ENCODE measurements at regions not wholly inside any gene's neighbourhood (a gene's known extent, or its start where the extent isn't known, plus 50 kb on each side); places are given as distances from the start of the nearest gene placed in this dataset.

- Histone ChIP-seq H3K4me2 (no peak overlapping the region), H3K4me1 (no peaks in the 10 kb centered on the region), H3K27ac (no peak overlapping the region), H3K9me3 (no peaks in the 10 kb centered on the region), H3K4me3 (no peak overlapping the region)
- TF ChIP-seq RAD21 (conservative IDR thresholded peaks at IDR 0.05 in 1 of 2, IDR thresholded peaks at IDR 0.05 in 1 of 2) (no peak), CHD4 (IDR thresholded peaks at IDR 0.05; ENCODE audit: borderline replicate concordance) (no peak), FOSB (CRISPR knock-in tag; IDR thresholded peaks at IDR 0.05) (no peak), MYC (IDR thresholded peaks at IDR 0.05; ENCODE audit: borderline replicate concordance, low read length) (no peak), HES2 (IDR thresholded peaks at IDR 0.05) (no peak), ATOH8 (CRISPR knock-in tag; IDR thresholded peaks at IDR 0.05; ENCODE audit: low read depth) (no peak), POLR2A (IDR thresholded peaks at IDR 0.05; ENCODE audit: low read length) (no peak), ZSCAN20 (CRISPR knock-in tag; IDR thresholded peaks at IDR 0.05) (no peak), CBX8 (IDR thresholded peaks at IDR 0.05) (no peak), KDM1A (IDR thresholded peaks at IDR 0.05; ENCODE audit: low read depth) (no peak), HEYL (CRISPR knock-in tag; IDR thresholded peaks at IDR 0.05) (no peak), RARB (CRISPR knock-in tag; IDR thresholded peaks at IDR 0.05) (no peak), BHLHE40 (IDR thresholded peaks at IDR 0.05; ENCODE audit: low read depth, low read length) (no peak)
- ChIA-PET POLR2A (no interaction called here), CTCF (interaction anchor here (0.6 kb wide), 1 partner anchor 105 kb away, joined by 5 read pairs; no protein-coding TSS in a partner anchor)
- FAIRE-seq (no peak), ATAC-seq (no peak), DNase-seq (ENCODE audit: low read depth in 1 of 2, low spot score in 1 of 2) (no peak)
- WGBS (ENCODE audit: missing lambda C conversion rate) = 4% methylated on average over 1 of the region's 1 CpG
These were observed 613.6 kb upstream of the SEMA6A start for GRCh38 chr5:117188211-117188610.

DNA sequence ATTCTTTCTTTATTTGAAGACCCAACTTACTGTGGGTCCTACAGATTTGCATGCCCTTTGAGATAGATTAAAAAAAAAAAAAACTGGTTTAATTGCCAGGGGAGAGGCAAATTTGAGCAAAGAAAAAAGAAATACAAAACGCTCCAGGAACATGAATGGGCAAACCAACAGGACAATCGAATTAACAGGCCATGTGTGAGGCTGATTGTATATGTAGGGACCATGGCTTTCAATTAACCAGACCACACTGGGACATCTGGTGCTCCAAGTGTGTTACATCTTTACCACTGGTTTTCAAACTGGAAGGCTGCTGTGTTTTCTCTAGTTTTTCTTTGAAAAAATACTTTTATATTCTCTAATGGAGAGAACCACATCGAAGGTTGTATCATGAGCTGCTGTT, 612.1 kb upstream of the SEMA6A start:
- ATAC-seq (no peak), DNase-seq (ENCODE audit: low read depth in 1 of 2, low spot score in 1 of 2) (no peak), FAIRE-seq (no peak)
- ChIA-PET POLR2A (no interaction called here), CTCF (no interaction called here)
- Histone ChIP-seq H3K4me2 (no peak overlapping the region), H3K4me3 (no peak overlapping the region), H3K4me1 (no peaks in the 10 kb centered on the region), H3K27ac (no peak overlapping the region), H3K9me3 (no peaks in the 10 kb centered on the region)
- TF ChIP-seq CHD4 (IDR thresholded peaks at IDR 0.05; ENCODE audit: borderline replicate concordance) = no peak
- TF ChIP-seq, protein P1, sequence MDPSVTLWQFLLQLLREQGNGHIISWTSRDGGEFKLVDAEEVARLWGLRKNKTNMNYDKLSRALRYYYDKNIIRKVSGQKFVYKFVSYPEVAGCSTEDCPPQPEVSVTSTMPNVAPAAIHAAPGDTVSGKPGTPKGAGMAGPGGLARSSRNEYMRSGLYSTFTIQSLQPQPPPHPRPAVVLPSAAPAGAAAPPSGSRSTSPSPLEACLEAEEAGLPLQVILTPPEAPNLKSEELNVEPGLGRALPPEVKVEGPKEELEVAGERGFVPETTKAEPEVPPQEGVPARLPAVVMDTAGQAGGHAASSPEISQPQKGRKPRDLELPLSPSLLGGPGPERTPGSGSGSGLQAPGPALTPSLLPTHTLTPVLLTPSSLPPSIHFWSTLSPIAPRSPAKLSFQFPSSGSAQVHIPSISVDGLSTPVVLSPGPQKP (IDR thresholded peaks at IDR 0.05; ENCODE audit: low read depth, low read length) = no peak
- TF ChIP-seq CBX2 (IDR thresholded peaks at IDR 0.05; ENCODE audit: borderline replicate concordance, low read depth) = no peak
- 4% methylated on average over 3 of the region's 3 CpGs for WGBS (ENCODE audit: missing lambda C conversion rate)

DNA sequence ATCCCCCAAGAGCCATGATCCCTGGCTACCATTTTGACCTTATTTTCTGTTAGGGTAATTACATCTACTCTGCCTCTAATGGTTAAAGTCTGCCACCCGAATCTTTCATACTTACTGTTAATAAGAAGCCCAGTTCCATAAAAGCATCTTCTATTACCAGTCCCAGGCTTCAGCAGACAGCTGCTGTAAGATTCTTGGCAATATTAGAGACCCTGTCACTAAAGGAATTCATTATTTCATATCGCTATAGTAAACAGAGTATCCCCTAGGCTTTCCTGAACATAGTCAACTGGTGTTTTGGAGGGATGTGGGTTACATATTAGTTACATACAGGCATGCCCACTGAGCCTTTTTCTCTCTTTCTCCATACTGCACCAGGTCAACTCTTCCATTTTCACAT, 608.7 kb upstream of the SEMA6A start:
- ChIA-PET POLR2A (no interaction called here), CTCF (no interaction called here)
- no peak for DNase-seq (ENCODE audit: low read depth in 1 of 2, low spot score in 1 of 2)
- Histone ChIP-seq H3K9me3 (no peaks in the 10 kb centered on the region), H3K4me3 (no peak overlapping the region), H3K4me1 (no peaks in the 10 kb centered on the region), H3K27ac (no peak overlapping the region), H3K4me2 (no peak overlapping the region)
- TF ChIP-seq E2F6 (IDR thresholded peaks at IDR 0.05; ENCODE audit: borderline replicate concordance, low read depth) (no peak), HOXA7 (CRISPR knock-in tag; IDR thresholded peaks at IDR 0.05) (no peak), MAX (IDR thresholded peaks at IDR 0.05) (no peak), FOXS1 (CRISPR knock-in tag; IDR thresholded peaks at IDR 0.05) (no peak), JUNB (IDR thresholded peaks at IDR 0.05) (no peak), CEBPB (IDR thresholded peaks at IDR 0.05) (no peak), USF2 (IDR thresholded peaks at IDR 0.05) (no peak), BHLHE40 (IDR thresholded peaks at IDR 0.05; ENCODE audit: low read depth, low read length) (no peak), HES2 (IDR thresholded peaks at IDR 0.05) (no peak), PHF8 (IDR thresholded peaks at IDR 0.05; ENCODE audit: borderline replicate concordance, low read depth) (no peak), KDM1A (IDR thresholded peaks at IDR 0.05; ENCODE audit: low read depth) (no peak), HOXB13 (CRISPR knock-in tag; IDR thresholded peaks at IDR 0.05; ENCODE audit: low read depth) (no peak), MAZ (IDR thresholded peaks at IDR 0.05; ENCODE audit: borderline replicate concordance, low read depth, low read length) (no peak), SREBF2 (IDR thresholded peaks at IDR 0.05) (no peak), NFE2L2 (conservative IDR thresholded peaks at IDR 0.05; ENCODE audit: low read length) (no peak), EP300 (IDR thresholded peaks at IDR 0.05) (no peak), ZFP36 (IDR thresholded peaks at IDR 0.05; ENCODE audit: borderline replicate concordance, partially characterized antibody) (no peak)
- TF ChIP-seq, protein P2, sequence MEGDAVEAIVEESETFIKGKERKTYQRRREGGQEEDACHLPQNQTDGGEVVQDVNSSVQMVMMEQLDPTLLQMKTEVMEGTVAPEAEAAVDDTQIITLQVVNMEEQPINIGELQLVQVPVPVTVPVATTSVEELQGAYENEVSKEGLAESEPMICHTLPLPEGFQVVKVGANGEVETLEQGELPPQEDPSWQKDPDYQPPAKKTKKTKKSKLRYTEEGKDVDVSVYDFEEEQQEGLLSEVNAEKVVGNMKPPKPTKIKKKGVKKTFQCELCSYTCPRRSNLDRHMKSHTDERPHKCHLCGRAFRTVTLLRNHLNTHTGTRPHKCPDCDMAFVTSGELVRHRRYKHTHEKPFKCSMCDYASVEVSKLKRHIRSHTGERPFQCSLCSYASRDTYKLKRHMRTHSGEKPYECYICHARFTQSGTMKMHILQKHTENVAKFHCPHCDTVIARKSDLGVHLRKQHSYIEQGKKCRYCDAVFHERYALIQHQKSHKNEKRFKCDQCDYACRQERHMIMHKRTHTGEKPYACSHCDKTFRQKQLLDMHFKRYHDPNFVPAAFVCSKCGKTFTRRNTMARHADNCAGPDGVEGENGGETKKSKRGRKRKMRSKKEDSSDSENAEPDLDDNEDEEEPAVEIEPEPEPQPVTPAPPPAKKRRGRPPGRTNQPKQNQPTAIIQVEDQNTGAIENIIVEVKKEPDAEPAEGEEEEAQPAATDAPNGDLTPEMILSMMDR (IDR thresholded peaks at IDR 0.05) = no peak
- FAIRE-seq = no peak
- WGBS (ENCODE audit: missing lambda C conversion rate) = 14% methylated on average over 2 of the region's 2 CpGs
- ATAC-seq = no peak
